Trophoblast cell (in vitro differentiated cells and primary cell): ENCODE measurements at regions not wholly inside any gene's neighbourhood (a gene's known extent, or its start where the extent isn't known, plus 50 kb on each side); places are given as distances from the start of the nearest gene placed in this dataset.

ENCODE experiments used
- DNase-seq, 2 donors: peaks; one replicate each; pipeline ENCODE4 v3.0.0-alpha.2; 2016
- H2AFZ ChIP-seq: 2 replicates; pipeline ENCODE4 v1.6.1; 2013; ENCODE audit warnings: low read length, moderate library complexity, mild to moderate bottlenecking; ENCODE audit not compliant: insufficient read depth, poor library complexity
- H2AK5ac ChIP-seq: 2 replicates; pipeline ENCODE4 v1.6.1; 2013; ENCODE audit warnings: mild to moderate bottlenecking, low read length
- H2BK120ac ChIP-seq: 2 replicates; pipeline ENCODE4 v1.6.1; 2013; ENCODE audit warnings: low read length, mild to moderate bottlenecking, moderate library complexity; ENCODE audit not compliant: insufficient read depth, poor library complexity
- H2BK12ac ChIP-seq: 2 replicates; pipeline ENCODE4 v1.6.1; 2013; ENCODE audit warnings: mild to moderate bottlenecking, low read length, moderate library complexity
- H2BK5ac ChIP-seq: 2 replicates; pipeline ENCODE4 v1.6.1; 2013; ENCODE audit warnings: low read length, low read depth, moderate library complexity, mild to moderate bottlenecking; ENCODE audit not compliant: poor library complexity
- H3K14ac ChIP-seq: 2 replicates; pipeline ENCODE4 v1.6.1; 2013; ENCODE audit warnings: mild to moderate bottlenecking, low read length
- H3K18ac ChIP-seq: 2 replicates; pipeline ENCODE4 v1.6.1; 2013; ENCODE audit warnings: mild to moderate bottlenecking, low read length
- H3K23ac ChIP-seq: 2 replicates; pipeline ENCODE4 v1.6.1; 2013; ENCODE audit warnings: low read length
- H3K27ac ChIP-seq: 2 replicates; pipeline ENCODE4 v1.5.1; 2013; ENCODE audit warnings: low read depth, mild to moderate bottlenecking, inconsistent platforms, low read length, moderate library complexity
- H3K27me3 ChIP-seq: 2 replicates; pipeline ENCODE4 v1.6.1; 2013; ENCODE audit warnings: inconsistent platforms, mild to moderate bottlenecking, low read length, moderate library complexity; ENCODE audit not compliant: insufficient read depth
- H3K36me3 ChIP-seq, 2 experiments: 1 replicate in 1 of 2; 2 replicates in 1 of 2; pipeline ENCODE4 v1.6.1; 2013; ENCODE audit warnings: low read length in 2 of 2, mild to moderate bottlenecking in 2 of 2, moderate library complexity in 1 of 2; ENCODE audit not compliant: insufficient read depth in 2 of 2, control insufficient read depth in 1 of 2
- H3K4ac ChIP-seq: 2 replicates; pipeline ENCODE4 v1.6.1; 2013; ENCODE audit warnings: low read depth, mild to moderate bottlenecking, low read length, moderate library complexity
- H3K4me1 ChIP-seq, 2 experiments: 1 replicate in 1 of 2; 2 replicates in 1 of 2; pipeline ENCODE4 v1.6.1; 2013; ENCODE audit warnings: low read length in 2 of 2, mild to moderate bottlenecking in 2 of 2, moderate library complexity in 1 of 2; ENCODE audit not compliant: insufficient read depth in 2 of 2, control insufficient read depth in 1 of 2
- H3K4me2 ChIP-seq: 2 replicates; pipeline ENCODE4 v1.6.1; 2013; ENCODE audit warnings: inconsistent platforms, mild to moderate bottlenecking, low read length, moderate library complexity
- H3K4me3 ChIP-seq: 2 replicates; pipeline ENCODE4 v1.5.1; 2013; ENCODE audit warnings: mild to moderate bottlenecking, low read depth, low read length, inconsistent platforms
- H3K79me1 ChIP-seq: one replicate; pipeline ENCODE4 v1.6.1; 2013; ENCODE audit warnings: low read length
- H3K79me2 ChIP-seq: 2 replicates; pipeline ENCODE4 v1.6.1; 2013; ENCODE audit warnings: low read length, mild to moderate bottlenecking; ENCODE audit not compliant: control insufficient read depth, insufficient read depth, poor library complexity
- H3K9ac ChIP-seq: 2 replicates; pipeline ENCODE4 v1.6.1; 2013; ENCODE audit warnings: mild to moderate bottlenecking, low read length
- H3K9me3 ChIP-seq: 2 replicates; pipeline ENCODE4 v1.6.1; 2013; ENCODE audit warnings: low read depth, mild to moderate bottlenecking, control low read depth, inconsistent platforms, low read length; ENCODE audit not compliant: insufficient read depth
- H4K12ac ChIP-seq: 2 replicates; pipeline ENCODE4 v1.6.1; 2013; ENCODE audit warnings: low read depth, mild to moderate bottlenecking, low read length, moderate library complexity
- H4K8ac ChIP-seq: 2 replicates; pipeline ENCODE4 v1.6.1; 2013; ENCODE audit warnings: low read depth, mild to moderate bottlenecking, low read length, moderate library complexity
- H4K91ac ChIP-seq: one replicate; pipeline ENCODE4 v1.6.1; 2013; ENCODE audit warnings: low read depth, mild to moderate bottlenecking, low read length, moderate library complexity
- WGBS: extraction: QIAGEN DNeasy Blood & Tissue Kit; methylation state at CpG from one replicate; pipeline ENCODE4 v1.1.7; 2013; ENCODE audit warnings: missing lambda C conversion rate; ENCODE audit not compliant: insufficient read length, insufficient coverage; ENCODE audit errors: extremely low coverage; 5-methylcytosine and 5-hydroxymethylcytosine counted together

GRCh38 chr5:6849316-6850105, 136.3 kb downstream of the TENT4A start:
- Histone ChIP-seq H3K79me2 (no peaks in the 10 kb centered on the region), H2AFZ (no peak overlapping the region), H3K4me3 (no peak overlapping the region), H4K8ac (no peak overlapping the region), H2BK12ac (no peak overlapping the region), H2BK5ac (no peak overlapping the region), H4K91ac (no peak overlapping the region), H4K12ac (no peak overlapping the region), H3K27ac (no peak overlapping the region), H3K4ac (no peak overlapping the region), H3K4me2 (no peak overlapping the region), H3K23ac (no peak overlapping the region), H3K14ac (no peak overlapping the region), H2BK120ac (no peak overlapping the region), H3K27me3 (no peaks in the 10 kb centered on the region), H3K36me3 (no peaks in the 10 kb centered on the region), H2AK5ac (no peak overlapping the region), H3K9me3 (peaks cover 16% of the 10 kb centered on the region), H3K9ac (no peak overlapping the region), H3K4me1 (no peaks in the 10 kb centered on the region), H3K18ac (no peak overlapping the region), H3K79me1 (no peaks in the 10 kb centered on the region)
- no CpG with 5 or more reads among the region's 8 CpGs for WGBS
- no peak for DNase-seq

GRCh38 chr5:6850106-6850432, 136.8 kb downstream of the TENT4A start:
- Histone ChIP-seq H4K12ac (no peak overlapping the region), H3K4me3 (no peak overlapping the region), H3K79me1 (no peaks in the 10 kb centered on the region), H3K79me2 (no peaks in the 10 kb centered on the region), H2AK5ac (no peak overlapping the region), H2BK5ac (no peak overlapping the region), H2BK120ac (no peak overlapping the region), H2BK12ac (no peak overlapping the region), H3K18ac (no peak overlapping the region), H3K36me3 (no peaks in the 10 kb centered on the region), H3K27me3 (no peaks in the 10 kb centered on the region), H3K9me3 (peaks cover 18% of the 10 kb centered on the region), H4K91ac (no peak overlapping the region), H3K14ac (no peak overlapping the region), H2AFZ (no peak overlapping the region), H3K27ac (no peak overlapping the region), H3K4ac (no peak overlapping the region), H3K4me2 (no peak overlapping the region), H3K4me1 (no peaks in the 10 kb centered on the region), H3K9ac (no peak overlapping the region), H4K8ac (no peak overlapping the region), H3K23ac (no peak overlapping the region)
- DNase-seq = no peak
- no CpG with 5 or more reads among the region's 6 CpGs for WGBS

- Histone ChIP-seq H2BK120ac (no peak overlapping the region), H2BK12ac (no peak overlapping the region)
Measured at GRCh38 chr5:6856653-6857052, 143.4 kb downstream of the TENT4A start.

GRCh38 chr5:6858419-6858818, 145.2 kb downstream of the TENT4A start:
- H3K36me3 ChIP-seq = no peaks in the 10 kb centered on the region
- H3K27ac ChIP-seq = no peak overlapping the region
- no peak overlapping the region for H3K4me2 ChIP-seq
- no peak overlapping the region for H3K14ac ChIP-seq
- no peak overlapping the region for H2AFZ ChIP-seq
- H2AK5ac ChIP-seq = no peak overlapping the region
- H3K23ac ChIP-seq = no peak overlapping the region
- H3K79me1 ChIP-seq = no peaks in the 10 kb centered on the region
- no peak overlapping the region for H3K18ac ChIP-seq
- no peak overlapping the region for H2BK5ac ChIP-seq
- no peaks in the 10 kb centered on the region for H3K27me3 ChIP-seq
- H3K4me3 ChIP-seq = peak overlapping the region; percentile 23
- no peak overlapping the region for H4K91ac ChIP-seq
- H3K4ac ChIP-seq = no peak overlapping the region
- H2BK12ac ChIP-seq = no peak overlapping the region
- no peaks in the 10 kb centered on the region for H3K4me1 ChIP-seq
- H3K9ac ChIP-seq = no peak overlapping the region
- no peak overlapping the region for H2BK120ac ChIP-seq
- H3K9me3 ChIP-seq = peaks cover 11% of the 10 kb centered on the region
- H4K8ac ChIP-seq = no peak overlapping the region
- no peaks in the 10 kb centered on the region for H3K79me2 ChIP-seq
- DNase-seq = no peak
- no peak overlapping the region for H4K12ac ChIP-seq
- no CpG with 5 or more reads among the region's 7 CpGs for WGBS

More at GRCh38 chr5:6856653-6857052, 143.4 kb downstream of the TENT4A start:
- Histone ChIP-seq H3K9me3 (peaks cover 12% of the 10 kb centered on the region), H3K14ac (no peak overlapping the region), H3K27ac (no peak overlapping the region), H4K8ac (no peak overlapping the region), H4K91ac (no peak overlapping the region), H3K79me2 (no peaks in the 10 kb centered on the region), H3K4me2 (no peak overlapping the region), H3K36me3 (no peaks in the 10 kb centered on the region), H3K4ac (no peak overlapping the region), H3K4me1 (no peaks in the 10 kb centered on the region), H3K18ac (no peak overlapping the region), H2AK5ac (no peak overlapping the region), H2BK5ac (no peak overlapping the region), H3K23ac (no peak overlapping the region), H4K12ac (no peak overlapping the region), H3K79me1 (no peaks in the 10 kb centered on the region), H2AFZ (no peak overlapping the region), H3K9ac (no peak overlapping the region), H3K4me3 (no peak overlapping the region), H3K27me3 (no peaks in the 10 kb centered on the region)
- no peak for DNase-seq
- no CpG with 5 or more reads among the region's 5 CpGs for WGBS
